ENCODE measurements at regions not wholly inside any gene's neighbourhood (a gene's known extent, or its start where the extent isn't known, plus 50 kb on each side); places are given as distances from the start of the nearest gene placed in this dataset.

DNA sequence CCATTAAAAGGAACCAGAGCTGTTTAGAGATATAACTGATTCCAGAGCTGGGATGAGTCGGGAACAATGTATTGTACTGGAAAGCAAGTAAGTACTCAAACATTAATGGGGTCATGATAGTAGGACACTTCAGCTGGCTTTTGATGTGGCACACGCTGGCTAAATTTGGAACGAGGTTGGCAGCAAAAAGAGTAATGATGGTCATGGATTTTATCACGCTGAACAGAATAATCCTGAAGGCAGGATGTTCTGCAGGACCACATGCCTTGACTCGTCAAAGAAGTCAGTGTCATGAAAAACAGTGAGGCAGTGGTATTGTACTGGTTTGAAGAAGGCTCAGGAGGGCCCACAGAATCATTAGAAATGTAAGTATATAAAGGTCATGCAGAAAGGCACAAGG, 220.3 kb downstream of the SNX13 start (continued):
- TF ChIP-seq, protein P1, sequence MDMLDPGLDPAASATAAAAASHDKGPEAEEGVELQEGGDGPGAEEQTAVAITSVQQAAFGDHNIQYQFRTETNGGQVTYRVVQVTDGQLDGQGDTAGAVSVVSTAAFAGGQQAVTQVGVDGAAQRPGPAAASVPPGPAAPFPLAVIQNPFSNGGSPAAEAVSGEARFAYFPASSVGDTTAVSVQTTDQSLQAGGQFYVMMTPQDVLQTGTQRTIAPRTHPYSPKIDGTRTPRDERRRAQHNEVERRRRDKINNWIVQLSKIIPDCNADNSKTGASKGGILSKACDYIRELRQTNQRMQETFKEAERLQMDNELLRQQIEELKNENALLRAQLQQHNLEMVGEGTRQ (IDR thresholded peaks at IDR 0.05; ENCODE audit: borderline replicate concordance, low read depth, low read length): no peak
- TF ChIP-seq NRF1 (IDR thresholded peaks at IDR 0.05; ENCODE audit: low read depth, low read length): no peak
- TF ChIP-seq YY1 (IDR thresholded peaks at IDR 0.05; ENCODE audit: low read depth): no peak

DNA sequence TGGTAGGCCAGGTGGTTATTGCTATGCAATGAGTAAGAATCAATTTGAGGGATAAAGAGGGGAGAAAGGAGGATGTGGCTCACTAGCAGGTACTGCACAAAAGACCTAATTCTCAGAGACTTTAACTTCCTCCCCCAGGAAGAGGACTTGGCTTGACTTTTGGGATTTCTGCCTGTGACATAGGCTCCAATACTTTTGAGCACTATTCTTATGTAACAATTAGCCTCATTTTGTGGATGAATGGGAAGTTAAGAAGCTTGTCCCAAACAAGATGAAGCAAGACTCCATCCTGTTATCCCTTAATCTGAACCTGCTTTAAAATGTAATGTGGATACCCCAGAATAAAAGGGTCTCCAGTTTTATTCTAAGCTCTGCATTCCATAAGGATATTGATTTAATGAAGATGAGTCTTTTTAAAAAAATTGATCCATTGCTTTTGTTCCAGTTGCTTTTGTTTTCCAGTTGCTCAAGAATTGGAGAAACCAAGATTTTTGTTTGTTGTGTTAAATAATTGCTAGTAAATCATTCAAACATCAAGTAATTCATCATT, 218.5 kb downstream of the SNX13 start:
- ChIA-PET CTCF (interaction anchor here (3.1 to 4.4 kb wide), 2 partner anchors 16 to 48 kb away, joined by 8 to 16 read pairs; no protein-coding TSS in a partner anchor), POLR2A (no interaction called here)
- Histone ChIP-seq H2AFZ (ENCODE audit: low read depth) (no peak overlapping the region), H3K79me2 (ENCODE audit: insufficient read depth) (no peaks in the 10 kb centered on the region), H3K27ac (ENCODE audit: low read depth in 2 of 2, low read length in 1 of 2) (no peak overlapping the region), H3F3A (replicated peaks; ENCODE audit: insufficient read depth) (no peaks in the 10 kb centered on the region), H3K9ac (no peak overlapping the region), H4K20me1 (ENCODE audit: insufficient read depth) (no peaks in the 10 kb centered on the region), H3K9me2 (no peaks in the 10 kb centered on the region), H3K27me3 (ENCODE audit: insufficient read depth) (peaks cover 19% of the 10 kb centered on the region; the same call in 1 of the 2 replicates), H3K9me3 (no peaks in the 10 kb centered on the region), H3K4me2 (no peak overlapping the region), H3K4me3 (ENCODE audit: low read depth in 2 of 2, low read length in 1 of 2) (no peak overlapping the region), H3K36me3 (replicated peaks in 1 of 2; ENCODE audit: control insufficient read depth in 1 of 2, insufficient read depth in 2 of 2, low read length in 1 of 2) (no peaks in the 10 kb centered on the region), H3K4me1 (ENCODE audit: control insufficient read depth in 1 of 2, insufficient read depth in 2 of 2, low read depth in 1 of 2, low read length in 1 of 2) (no peaks in the 10 kb centered on the region)
- DNase-seq: no peak
- TF ChIP-seq RAD21 (IDR thresholded peaks at IDR 0.05; ENCODE audit: low read length) (no peak), SMC3 (IDR thresholded peaks at IDR 0.05; ENCODE audit: low read depth, low read length) (no peak), MEF2A (IDR thresholded peaks at IDR 0.05; ENCODE audit: borderline replicate concordance, low read depth) (no peak), TCF12 (IDR thresholded peaks at IDR 0.05) (no peak), FOXM1 (IDR thresholded peaks at IDR 0.05; ENCODE audit: low read depth) (no peak), NRF1 (IDR thresholded peaks at IDR 0.05; ENCODE audit: low read depth, low read length) (no peak), EZH2phosphoT487 (IDR thresholded peaks at IDR 0.05; ENCODE audit: borderline replicate concordance, low read depth) (no peak), NFIC (IDR thresholded peaks at IDR 0.05; ENCODE audit: borderline replicate concordance) (no peak), ELF1 (IDR thresholded peaks at IDR 0.05) (no peak), YY1 (IDR thresholded peaks at IDR 0.05; ENCODE audit: low read depth) (no peak), RFX5 (IDR thresholded peaks at IDR 0.05; ENCODE audit: low read length) (no peak), FOSL2 (IDR thresholded peaks at IDR 0.05; ENCODE audit: borderline replicate concordance, low read depth) (no peak)
- TF ChIP-seq, protein P2, sequence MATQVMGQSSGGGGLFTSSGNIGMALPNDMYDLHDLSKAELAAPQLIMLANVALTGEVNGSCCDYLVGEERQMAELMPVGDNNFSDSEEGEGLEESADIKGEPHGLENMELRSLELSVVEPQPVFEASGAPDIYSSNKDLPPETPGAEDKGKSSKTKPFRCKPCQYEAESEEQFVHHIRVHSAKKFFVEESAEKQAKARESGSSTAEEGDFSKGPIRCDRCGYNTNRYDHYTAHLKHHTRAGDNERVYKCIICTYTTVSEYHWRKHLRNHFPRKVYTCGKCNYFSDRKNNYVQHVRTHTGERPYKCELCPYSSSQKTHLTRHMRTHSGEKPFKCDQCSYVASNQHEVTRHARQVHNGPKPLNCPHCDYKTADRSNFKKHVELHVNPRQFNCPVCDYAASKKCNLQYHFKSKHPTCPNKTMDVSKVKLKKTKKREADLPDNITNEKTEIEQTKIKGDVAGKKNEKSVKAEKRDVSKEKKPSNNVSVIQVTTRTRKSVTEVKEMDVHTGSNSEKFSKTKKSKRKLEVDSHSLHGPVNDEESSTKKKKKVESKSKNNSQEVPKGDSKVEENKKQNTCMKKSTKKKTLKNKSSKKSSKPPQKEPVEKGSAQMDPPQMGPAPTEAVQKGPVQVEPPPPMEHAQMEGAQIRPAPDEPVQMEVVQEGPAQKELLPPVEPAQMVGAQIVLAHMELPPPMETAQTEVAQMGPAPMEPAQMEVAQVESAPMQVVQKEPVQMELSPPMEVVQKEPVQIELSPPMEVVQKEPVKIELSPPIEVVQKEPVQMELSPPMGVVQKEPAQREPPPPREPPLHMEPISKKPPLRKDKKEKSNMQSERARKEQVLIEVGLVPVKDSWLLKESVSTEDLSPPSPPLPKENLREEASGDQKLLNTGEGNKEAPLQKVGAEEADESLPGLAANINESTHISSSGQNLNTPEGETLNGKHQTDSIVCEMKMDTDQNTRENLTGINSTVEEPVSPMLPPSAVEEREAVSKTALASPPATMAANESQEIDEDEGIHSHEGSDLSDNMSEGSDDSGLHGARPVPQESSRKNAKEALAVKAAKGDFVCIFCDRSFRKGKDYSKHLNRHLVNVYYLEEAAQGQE (IDR thresholded peaks at IDR 0.05; ENCODE audit: low read depth, low read length): no peak
- TF ChIP-seq, protein P3, sequence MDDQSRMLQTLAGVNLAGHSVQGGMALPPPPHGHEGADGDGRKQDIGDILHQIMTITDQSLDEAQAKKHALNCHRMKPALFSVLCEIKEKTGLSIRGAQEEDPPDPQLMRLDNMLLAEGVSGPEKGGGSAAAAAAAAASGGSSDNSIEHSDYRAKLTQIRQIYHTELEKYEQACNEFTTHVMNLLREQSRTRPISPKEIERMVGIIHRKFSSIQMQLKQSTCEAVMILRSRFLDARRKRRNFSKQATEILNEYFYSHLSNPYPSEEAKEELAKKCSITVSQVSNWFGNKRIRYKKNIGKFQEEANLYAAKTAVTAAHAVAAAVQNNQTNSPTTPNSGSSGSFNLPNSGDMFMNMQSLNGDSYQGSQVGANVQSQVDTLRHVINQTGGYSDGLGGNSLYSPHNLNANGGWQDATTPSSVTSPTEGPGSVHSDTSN (IDR thresholded peaks at IDR 0.05): no peak
- TF ChIP-seq, protein P1 (IDR thresholded peaks at IDR 0.05; ENCODE audit: borderline replicate concordance, low read depth, low read length): no peak

Measured in SK-N-SH (cell line).